ENCODE measurements at regions not wholly inside any gene's neighbourhood (a gene's known extent, or its start where the extent isn't known, plus 50 kb on each side); places are given as distances from the start of the nearest gene placed in this dataset.
"Not testable (repeated sequence)": the region's sequence is repeated elsewhere in the genome, so short reads cannot be mapped to it uniquely, and the experiment has no call there.

DNA sequence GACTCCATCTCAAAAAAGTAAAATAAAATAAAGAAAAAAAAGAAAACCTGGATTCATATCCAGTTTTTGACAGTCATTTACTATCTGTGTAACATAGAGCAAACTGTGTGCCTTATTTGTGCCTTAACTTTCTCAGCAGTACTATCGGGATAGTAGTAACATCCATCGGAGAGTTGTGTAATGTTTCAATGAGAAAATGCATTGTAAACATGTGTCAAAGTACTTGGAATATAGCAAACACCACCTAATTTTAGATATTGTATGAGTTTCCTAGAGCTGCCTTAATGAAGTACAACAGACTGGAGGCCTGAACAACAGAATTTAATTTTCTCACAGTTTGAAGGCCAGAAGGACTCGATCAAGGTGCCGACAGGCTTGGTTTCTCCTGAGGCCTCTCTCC, 81.3 kb upstream of the CDC42EP3 start:
- Histone ChIP-seq H3K9me3 (no peaks in the 10 kb centered on the region), H3K27me3 (no peaks in the 10 kb centered on the region), H3K4me1 (peaks cover 0 to 18% (median 0%) of the 10 kb centered on the region in 4 donors), H3K4me3 (no peak overlapping the region), H3K27ac (no peak overlapping the region), H3K36me3 (no peaks in the 10 kb centered on the region)
- WGBS, 2 donors (ENCODE audit: low coverage in 1 of 2) = 89% methylated on average over 2 to 4 of the region's 4 CpGs
- intact Hi-C loops (cut with DNase I; ENCODE audit: low total_unique reads) (no loop called here), in situ Hi-C loops (cut with MboI; ENCODE audit: low pct_ligation_motif_present in 1 of 4, low pct_unique_long_range_greater_than_20kb in 1 of 4, low sequenced_read_pairs in 3 of 4) (no loop called here)
- TF ChIP-seq CTCF (IDR thresholded peaks at IDR 0.05) (no peak), POLR2AphosphoS5 (IDR thresholded peaks at IDR 0.05) (no peak), POLR2A (IDR thresholded peaks at IDR 0.05) (no peak), EP300 (IDR thresholded peaks at IDR 0.05; ENCODE audit: low read depth) (no peak)
- DNase-seq = no peak

- H3K27ac ChIP-seq = peak overlapping the region; percentile 41 to 64 (median 54)
- in situ Hi-C loops (cut with MboI; ENCODE audit: low pct_ligation_motif_present in 1 of 4, low pct_unique_long_range_greater_than_20kb in 1 of 4, low sequenced_read_pairs in 3 of 4) = no loop called here
- intact Hi-C loops (cut with DNase I; ENCODE audit: low total_unique reads) = no loop called here
- H3K9me3 ChIP-seq = no peaks in the 10 kb centered on the region
- peaks cover 0 to 21% (median 0%) of the 10 kb centered on the region in 4 donors for H3K4me1 ChIP-seq
- WGBS, 2 donors (ENCODE audit: low coverage in 1 of 2) = 40 to 60% methylated on average over 1 to 8 of the region's 8 CpGs
- no peaks in the 10 kb centered on the region for H3K36me3 ChIP-seq
- TF ChIP-seq CTCF (IDR thresholded peaks at IDR 0.05) (no peak), EP300 (IDR thresholded peaks at IDR 0.05; ENCODE audit: low read depth) (no peak), POLR2A (IDR thresholded peaks at IDR 0.05) (no peak), POLR2AphosphoS5 (IDR thresholded peaks at IDR 0.05) (no peak)
- H3K4me3 ChIP-seq = no peak overlapping the region
- DNase-seq = peak; percentile 30
- no peaks in the 10 kb centered on the region for H3K27me3 ChIP-seq
Measured at GRCh38 chr2:37753758-37754157, 82.3 kb upstream of the CDC42EP3 start.

DNA sequence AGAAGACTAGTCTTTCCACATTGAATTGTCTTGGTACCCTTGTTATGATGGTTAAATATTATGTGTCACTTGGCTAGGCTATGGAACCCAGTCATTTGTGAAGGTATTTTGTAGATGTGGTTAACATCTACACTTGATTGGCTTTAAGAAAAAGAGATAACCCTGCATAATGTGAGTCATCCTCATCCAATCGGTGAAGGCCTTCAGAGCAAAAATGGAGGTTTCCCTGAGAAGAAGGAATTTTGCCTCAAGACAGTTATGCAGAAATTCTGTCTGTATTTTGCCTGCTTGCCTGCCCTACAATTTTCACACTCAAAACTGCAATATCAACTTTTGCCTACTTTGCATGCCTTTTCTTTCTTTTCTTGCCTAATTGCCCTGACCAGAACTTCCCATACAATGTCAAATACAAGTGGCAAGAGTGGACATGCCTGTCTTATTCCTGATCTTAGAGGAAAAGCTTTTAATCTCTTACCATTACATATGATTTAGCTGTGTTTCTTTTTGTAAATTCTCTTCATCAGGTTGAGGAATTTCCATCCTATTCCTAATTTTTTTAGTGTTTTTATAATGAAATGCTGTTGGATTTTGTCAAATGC, 84.6 kb upstream of the CDC42EP3 start:
- not testable (repeated sequence) for DNase-seq

DNA sequence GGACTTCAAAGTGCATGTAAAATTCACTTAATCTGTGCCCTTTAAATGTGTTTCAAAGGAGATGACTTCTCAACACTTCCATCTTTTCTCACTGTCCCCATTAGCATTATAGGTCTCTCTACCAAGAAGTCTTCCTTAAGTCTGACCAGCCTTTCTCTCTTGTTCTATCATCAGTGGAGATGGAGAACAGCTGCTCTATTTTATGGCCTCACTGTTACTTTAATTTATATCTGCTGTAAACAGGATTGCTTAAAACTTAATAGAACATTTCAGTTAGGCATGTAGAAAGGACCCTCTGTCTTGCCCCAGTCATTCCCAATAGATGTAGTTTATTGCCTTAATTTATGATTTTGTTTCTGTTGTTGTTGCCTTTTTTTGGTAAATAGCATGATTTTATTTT, 86.0 kb upstream of the CDC42EP3 start:
- H3K4me3 ChIP-seq; H3K27ac ChIP-seq; H3K9me3 ChIP-seq; intact Hi-C loops (cut with DNase I; ENCODE audit: low total_unique reads); H3K36me3 ChIP-seq; in situ Hi-C loops (cut with MboI; ENCODE audit: low pct_ligation_motif_present in 1 of 4, low pct_unique_long_range_greater_than_20kb in 1 of 4, low sequenced_read_pairs in 3 of 4); H3K27me3 ChIP-seq; DNase-seq: not testable (repeated sequence)
- peaks cover 0 to 43% (median 10%) of the 10 kb centered on the region in 4 donors for H3K4me1 ChIP-seq

More for the DNA sequence above, 84.6 kb upstream of the CDC42EP3 start:
- intact Hi-C loops (cut with DNase I; ENCODE audit: low total_unique reads); H3K27ac ChIP-seq; in situ Hi-C loops (cut with MboI; ENCODE audit: low pct_ligation_motif_present in 1 of 4, low pct_unique_long_range_greater_than_20kb in 1 of 4, low sequenced_read_pairs in 3 of 4); H3K27me3 ChIP-seq; H3K4me3 ChIP-seq; H3K9me3 ChIP-seq; H3K36me3 ChIP-seq: not testable (repeated sequence)
- 93 to 100% methylated on average over 1 of the region's 1 CpG for WGBS, 2 donors (ENCODE audit: low coverage in 1 of 2)
- H3K4me1 ChIP-seq = peaks cover 0 to 38% (median 10%) of the 10 kb centered on the region in 4 donors

- H3K4me3 ChIP-seq; H3K36me3 ChIP-seq; H3K27me3 ChIP-seq; H3K9me3 ChIP-seq; H3K27ac ChIP-seq; intact Hi-C loops (cut with DNase I; ENCODE audit: low total_unique reads); DNase-seq; in situ Hi-C loops (cut with MboI; ENCODE audit: low pct_ligation_motif_present in 1 of 4, low pct_unique_long_range_greater_than_20kb in 1 of 4, low sequenced_read_pairs in 3 of 4): not testable (repeated sequence)
- 71 to 78% methylated on average over 1 of the region's 1 CpG for WGBS, 2 donors (ENCODE audit: low coverage in 1 of 2)
- H3K4me1 ChIP-seq = peaks cover 0 to 41% (median 10%) of the 10 kb centered on the region in 4 donors
Measured at GRCh38 chr2:37758141-37758601, 86.7 kb upstream of the CDC42EP3 start.

GRCh38 chr2:37759989-37760388, 88.5 kb upstream of the CDC42EP3 start:
- WGBS, 2 donors (ENCODE audit: low coverage in 1 of 2) = 50 to 57% methylated on average over 1 of the region's 1 CpG
- H3K36me3 ChIP-seq; DNase-seq; H3K9me3 ChIP-seq; intact Hi-C loops (cut with DNase I; ENCODE audit: low total_unique reads); H3K27me3 ChIP-seq; H3K4me3 ChIP-seq; in situ Hi-C loops (cut with MboI; ENCODE audit: low pct_ligation_motif_present in 1 of 4, low pct_unique_long_range_greater_than_20kb in 1 of 4, low sequenced_read_pairs in 3 of 4): not testable (repeated sequence)
- Histone ChIP-seq H3K4me1 (peaks cover 0 to 30% (median 10%) of the 10 kb centered on the region in 4 donors), H3K27ac (peak overlapping the region in 1 of 4 donors; percentile 40)

Measured in transverse colon (tissue), 4 donors.